Mucosa of rectum (tissue), 2 donors: ENCODE measurements at regions not wholly inside any gene's neighbourhood (a gene's known extent, or its start where the extent isn't known, plus 50 kb on each side); places are given as distances from the start of the nearest gene placed in this dataset.

Experiments used
- H3K27ac ChIP-seq, 2 donors: one replicate each; pipeline ENCODE4 v1.7.0; 2013; ENCODE audit warnings: inconsistent platforms in 2 of 2, low read depth in 2 of 2, low read length in 2 of 2
- H3K27me3 ChIP-seq, 2 donors: one replicate each; pipeline ENCODE4 v1.7.0; 2013; ENCODE audit warnings: low read length in 2 of 2; ENCODE audit not compliant: control insufficient read depth in 2 of 2, insufficient read depth in 2 of 2
- H3K36me3 ChIP-seq, 2 donors: one replicate each; pipeline ENCODE4 v1.7.0; 2013; ENCODE audit warnings: low read length in 2 of 2; ENCODE audit not compliant: control insufficient read depth in 2 of 2, insufficient read depth in 2 of 2
- H3K4me1 ChIP-seq, 2 donors: one replicate each; pipeline ENCODE4 v1.7.0; 2013; ENCODE audit warnings: low read length in 2 of 2, mild to moderate bottlenecking in 1 of 2; ENCODE audit not compliant: control insufficient read depth in 2 of 2, insufficient read depth in 2 of 2
- H3K4me3 ChIP-seq, 2 donors: one replicate each; pipeline ENCODE4 v1.7.0; 2013; ENCODE audit warnings: low read length in 2 of 2
- H3K9ac ChIP-seq, 2 donors: one replicate each; pipeline ENCODE4 v1.7.0; 2013; ENCODE audit warnings: low read length in 2 of 2, low read depth in 1 of 2, mild to moderate bottlenecking in 1 of 2
- H3K9me3 ChIP-seq, 2 donors: one replicate each; pipeline ENCODE4 v1.7.0; 2013; ENCODE audit warnings: low read length in 2 of 2; ENCODE audit not compliant: control insufficient read depth in 2 of 2
- donor health status: healthy.
- donor health status: Normal muscosa, but diverticular disease.

DNA sequence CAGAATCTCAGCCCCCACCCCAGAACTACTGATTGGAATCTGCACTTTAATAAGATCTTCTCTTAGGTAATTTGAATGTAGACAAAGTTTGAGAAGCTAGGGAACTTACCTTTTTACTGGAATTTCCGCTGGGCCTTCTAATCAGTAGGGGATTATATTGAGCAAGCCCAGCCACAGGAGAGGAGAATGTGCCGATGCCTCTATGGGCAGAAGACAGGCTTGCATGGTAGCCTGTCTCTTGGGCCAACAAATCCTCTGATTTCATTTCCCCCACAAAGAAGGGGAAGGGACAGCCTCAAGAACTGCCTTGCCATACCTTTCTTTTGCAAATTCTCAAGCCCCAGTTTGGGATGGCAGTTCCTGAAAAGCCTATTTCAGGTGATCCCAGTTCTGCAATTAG lies 163.4 kb upstream of the BDNF start:
- H3K9me3 ChIP-seq, result no peaks in the 10 kb centered on the region
- H3K27me3 ChIP-seq, result no peaks in the 10 kb centered on the region
- H3K36me3 ChIP-seq, result no peaks in the 10 kb centered on the region
- no peak overlapping the region for H3K9ac ChIP-seq
- no peak overlapping the region for H3K27ac ChIP-seq
- peaks cover 0 to 2% of the 10 kb centered on the region in 2 donors for H3K4me1 ChIP-seq
- no peak overlapping the region for H3K4me3 ChIP-seq

DNA sequence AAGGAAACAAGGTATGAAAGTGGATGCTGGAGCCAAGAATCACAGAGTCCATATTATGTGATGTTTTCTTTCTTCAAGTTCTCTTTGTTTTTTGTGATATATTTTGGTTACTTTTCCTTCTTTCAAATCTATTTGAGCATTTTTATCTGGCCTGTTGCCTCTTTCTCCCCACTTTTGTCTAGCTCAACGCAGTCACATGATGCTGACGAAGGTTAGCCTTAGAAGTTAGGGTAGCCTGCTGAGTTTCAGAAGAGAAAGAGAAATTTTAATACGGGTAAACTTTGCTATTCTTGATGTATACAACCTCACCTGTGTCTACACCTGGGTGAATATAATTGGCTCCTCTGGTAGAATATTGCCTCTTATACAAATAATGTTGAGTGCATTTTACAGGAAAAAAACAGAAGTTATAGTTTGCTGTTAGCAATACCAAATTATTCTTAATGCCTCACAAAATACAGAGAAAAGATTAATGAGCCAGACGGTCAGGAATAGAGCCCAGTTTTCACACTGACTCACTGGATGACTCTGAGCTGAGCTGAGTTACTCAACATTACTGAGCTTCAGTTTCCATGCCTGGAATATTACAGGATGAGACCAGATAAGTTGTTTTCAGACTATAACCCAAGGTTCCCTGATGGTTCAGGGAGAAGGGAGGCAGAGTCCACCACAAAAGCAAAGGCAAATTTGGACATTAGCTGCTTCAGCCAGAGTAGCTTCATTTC lies 161.6 kb upstream of the BDNF start:
- Histone ChIP-seq H3K27me3 (no peaks in the 10 kb centered on the region), H3K9ac (no peak overlapping the region), H3K27ac (no peak overlapping the region), H3K36me3 (no peaks in the 10 kb centered on the region), H3K9me3 (no peaks in the 10 kb centered on the region), H3K4me3 (no peak overlapping the region), H3K4me1 (peaks cover 0 to 2% of the 10 kb centered on the region in 2 donors)

DNA sequence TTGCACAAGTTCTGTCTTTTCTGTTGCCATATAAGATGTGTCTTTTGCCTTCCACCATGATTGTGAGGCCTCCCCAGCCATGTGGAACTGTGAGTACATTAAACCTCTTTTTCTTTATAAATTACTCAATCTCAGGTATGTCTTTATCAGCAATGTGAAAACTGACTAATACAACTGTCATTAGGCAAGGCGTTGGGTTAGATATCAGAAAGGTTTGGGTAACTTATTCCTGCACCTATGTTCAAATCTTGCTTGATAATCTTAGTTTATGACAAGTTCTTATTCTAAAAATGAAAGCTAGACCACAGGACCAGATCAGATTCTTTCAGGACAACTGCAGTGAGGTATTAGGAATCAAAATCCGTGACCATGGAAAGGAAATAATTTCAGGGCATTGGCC lies 160.6 kb upstream of the BDNF start:
- Histone ChIP-seq H3K27me3 (no peaks in the 10 kb centered on the region), H3K9me3 (no peaks in the 10 kb centered on the region), H3K27ac (no peak overlapping the region), H3K4me3 (no peak overlapping the region), H3K4me1 (peaks cover 0 to 2% of the 10 kb centered on the region in 2 donors), H3K9ac (no peak overlapping the region), H3K36me3 (no peaks in the 10 kb centered on the region)

DNA sequence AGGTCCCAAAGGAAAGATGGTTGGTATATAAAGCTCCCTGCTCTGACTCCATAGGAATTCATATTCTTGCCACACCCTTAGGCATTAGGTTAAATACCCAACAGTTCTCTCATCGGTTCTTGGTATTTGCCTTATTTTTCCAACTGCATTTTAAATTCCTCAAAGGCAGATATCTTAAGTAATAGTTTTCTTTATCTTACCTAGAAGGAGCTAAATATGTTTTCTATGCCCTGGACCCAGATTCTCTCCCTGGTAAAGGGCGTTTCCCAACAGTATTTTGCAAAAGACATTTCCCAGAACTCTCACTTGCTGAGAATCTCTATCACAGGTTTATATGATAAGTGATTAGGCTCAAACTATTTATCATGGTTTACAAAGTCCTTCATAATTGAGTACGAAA lies 158.6 kb upstream of the BDNF start:
- no peaks in the 10 kb centered on the region for H3K36me3 ChIP-seq
- H3K9me3 ChIP-seq, result no peaks in the 10 kb centered on the region
- H3K27me3 ChIP-seq, result no peaks in the 10 kb centered on the region

DNA sequence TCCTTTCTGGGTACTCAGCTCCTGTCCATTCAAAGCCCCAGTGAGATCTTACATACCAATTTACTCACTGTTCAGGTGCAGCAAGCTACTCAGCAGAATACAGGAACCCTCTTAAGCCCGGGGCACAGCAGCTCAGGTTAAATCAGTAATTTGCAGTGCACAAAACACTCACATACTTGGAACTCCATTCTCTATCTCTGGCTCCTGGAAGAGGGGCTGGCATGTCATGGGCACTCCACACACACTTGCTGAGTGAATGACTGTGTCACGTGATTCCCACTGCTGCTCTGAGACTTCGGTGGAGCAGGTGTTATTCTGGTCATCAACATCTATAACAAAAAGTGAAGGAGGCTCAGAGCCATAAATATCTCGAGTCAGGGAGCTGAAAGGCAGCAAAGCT lies 157.3 kb upstream of the BDNF start:
- Histone ChIP-seq H3K27ac (no peak overlapping the region), H3K4me1 (no peaks in the 10 kb centered on the region), H3K27me3 (no peaks in the 10 kb centered on the region), H3K36me3 (no peaks in the 10 kb centered on the region), H3K9ac (no peak overlapping the region), H3K4me3 (no peak overlapping the region), H3K9me3 (no peaks in the 10 kb centered on the region)

More for the DNA sequence above, 158.6 kb upstream of the BDNF start:
- no peak overlapping the region for H3K9ac ChIP-seq
- no peak overlapping the region for H3K4me3 ChIP-seq
- no peak overlapping the region for H3K27ac ChIP-seq
- no peaks in the 10 kb centered on the region for H3K4me1 ChIP-seq

DNA sequence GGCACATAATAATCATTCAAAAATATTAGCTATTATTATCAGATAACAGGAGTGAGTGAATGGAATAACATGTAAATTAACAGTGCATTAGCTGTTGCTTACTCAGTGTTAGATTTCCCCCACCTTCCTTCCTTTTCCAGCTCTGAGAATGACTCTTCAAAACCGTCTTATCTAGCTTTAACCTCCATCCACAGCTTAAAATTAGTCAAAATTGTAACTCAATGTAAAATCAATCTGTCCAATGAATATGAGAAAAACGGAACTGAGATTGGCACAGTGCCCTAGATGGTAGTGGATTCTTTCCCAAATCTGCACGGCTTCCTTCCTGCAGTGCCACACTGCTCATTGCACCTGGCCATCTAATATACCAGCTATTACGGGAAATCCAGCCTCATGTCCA lies 156.8 kb upstream of the BDNF start:
- no peak overlapping the region for H3K9ac ChIP-seq
- no peaks in the 10 kb centered on the region for H3K4me1 ChIP-seq
- H3K27me3 ChIP-seq, result no peaks in the 10 kb centered on the region
- H3K36me3 ChIP-seq, result no peaks in the 10 kb centered on the region
- no peaks in the 10 kb centered on the region for H3K9me3 ChIP-seq
- no peak overlapping the region for H3K4me3 ChIP-seq
- no peak overlapping the region for H3K27ac ChIP-seq

DNA sequence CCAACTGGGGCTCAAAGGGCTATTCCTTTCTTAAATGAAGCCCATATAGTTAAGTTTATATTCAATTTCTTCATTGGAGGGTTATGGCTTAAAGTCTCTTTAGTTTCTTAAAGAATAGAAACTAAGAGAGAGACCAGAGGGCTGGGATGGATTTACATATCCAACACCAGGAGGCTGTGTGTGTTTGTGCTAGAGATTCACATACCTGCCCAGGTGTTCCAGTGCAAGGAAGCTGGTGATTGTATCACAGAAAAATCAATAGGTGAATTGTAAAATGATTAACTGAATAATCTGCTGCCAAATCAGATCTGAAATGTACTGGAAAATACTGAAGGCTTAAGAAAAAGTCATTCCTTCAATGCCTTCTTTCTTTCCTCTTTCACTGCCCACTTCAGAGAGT lies 148.2 kb upstream of the BDNF start:
- no peaks in the 10 kb centered on the region for H3K9me3 ChIP-seq
- no peak overlapping the region for H3K27ac ChIP-seq

DNA sequence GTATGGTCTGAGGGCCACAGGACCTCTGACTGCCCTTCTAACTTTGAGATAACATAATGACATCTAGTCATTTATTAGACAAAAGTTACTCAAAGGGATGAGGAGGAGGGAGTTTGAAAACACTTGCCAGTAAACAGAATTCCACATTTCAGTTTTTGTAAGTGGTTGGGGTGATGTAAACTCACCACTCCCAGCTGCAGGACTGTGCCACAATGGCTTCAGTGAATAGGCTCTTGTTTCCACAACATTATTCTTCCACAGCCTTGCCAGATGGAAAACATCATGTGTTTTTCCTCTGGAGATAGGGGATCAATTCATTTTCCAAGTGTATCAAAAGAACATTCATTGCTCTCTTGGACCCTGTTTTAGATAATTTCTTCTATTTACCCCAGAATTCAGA lies 147.2 kb upstream of the BDNF start:
- Histone ChIP-seq H3K27me3 (no peaks in the 10 kb centered on the region), H3K9me3 (no peaks in the 10 kb centered on the region), H3K4me1 (no peaks in the 10 kb centered on the region), H3K9ac (no peak overlapping the region), H3K36me3 (no peaks in the 10 kb centered on the region), H3K4me3 (no peak overlapping the region), H3K27ac (no peak overlapping the region)

More for the DNA sequence above, 148.2 kb upstream of the BDNF start:
- H3K9ac ChIP-seq, result no peak overlapping the region
- no peak overlapping the region for H3K4me3 ChIP-seq
- H3K36me3 ChIP-seq, result no peaks in the 10 kb centered on the region
- no peaks in the 10 kb centered on the region for H3K4me1 ChIP-seq
- no peaks in the 10 kb centered on the region for H3K27me3 ChIP-seq

DNA sequence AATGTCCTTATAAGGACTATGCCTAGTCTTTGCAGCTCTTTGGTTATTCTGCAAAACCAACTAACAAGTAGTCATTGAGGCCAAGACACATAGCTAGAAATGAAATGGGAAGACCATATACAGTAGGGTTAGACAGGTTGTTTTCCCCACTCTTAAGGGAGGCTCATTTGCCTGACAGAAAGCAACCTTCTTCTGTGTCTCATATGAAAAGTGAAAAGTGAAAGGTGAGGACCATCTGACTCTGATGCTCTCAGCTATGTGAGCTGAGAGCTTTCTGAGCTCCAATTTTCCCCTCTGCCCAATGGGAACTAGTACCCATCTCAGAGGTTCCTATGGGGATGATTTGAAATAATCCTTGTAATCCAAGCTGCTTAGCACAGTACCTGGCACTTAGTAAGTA lies 142.0 kb upstream of the BDNF start:
- Histone ChIP-seq H3K9me3 (no peaks in the 10 kb centered on the region), H3K27ac (no peak overlapping the region), H3K9ac (no peak overlapping the region), H3K27me3 (no peaks in the 10 kb centered on the region), H3K4me1 (no peaks in the 10 kb centered on the region), H3K4me3 (no peak overlapping the region), H3K36me3 (no peaks in the 10 kb centered on the region)

DNA sequence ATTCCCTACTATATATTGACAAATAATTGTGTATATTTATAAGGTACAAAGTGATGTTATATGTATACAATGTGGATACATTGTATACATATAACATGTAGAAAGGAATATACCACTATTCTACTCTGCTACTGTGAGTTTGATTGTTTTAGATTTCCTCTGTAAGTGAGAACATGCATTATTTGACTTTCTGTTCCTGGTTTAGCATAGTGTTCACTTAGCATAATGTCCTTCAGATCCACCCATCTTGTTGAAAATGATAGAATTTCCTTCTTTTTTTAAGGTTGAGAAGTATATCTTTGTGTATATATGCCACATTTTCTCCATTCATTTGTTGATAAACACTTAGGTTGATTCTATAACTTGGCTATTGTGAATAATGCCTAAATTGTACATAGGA lies 140.8 kb upstream of the BDNF start:
- Histone ChIP-seq H3K9ac (no peak overlapping the region), H3K36me3 (no peaks in the 10 kb centered on the region), H3K4me1 (no peaks in the 10 kb centered on the region), H3K27ac (no peak overlapping the region), H3K9me3 (no peaks in the 10 kb centered on the region), H3K4me3 (no peak overlapping the region), H3K27me3 (no peaks in the 10 kb centered on the region)
